ENCODE measurements at regions not wholly inside any gene's neighbourhood (a gene's known extent, or its start where the extent isn't known, plus 50 kb on each side); places are given as distances from the start of the nearest gene placed in this dataset.
"Not testable (repeated sequence)": the region's sequence is repeated elsewhere in the genome, so short reads cannot be mapped to it uniquely, and the experiment has no call there.

- Mint-ChIP-seq H3K27me3 (ENCODE audit: insufficient read depth) (no peaks in the 10 kb centered on the region), H3K4me3 (peak overlapping the region; percentile 66), H3K9me3 (no peaks in the 10 kb centered on the region), H3K27ac (peak overlapping the region; percentile 85), H3K4me1 (ENCODE audit: low read depth) (peaks cover 84% of the 10 kb centered on the region), H3K36me3 (ENCODE audit: low read depth) (no peaks in the 10 kb centered on the region; the same call in 1 of the 2 replicates)
- DNase-seq = peak; percentile 4
- TF ChIP-seq, protein P1, sequence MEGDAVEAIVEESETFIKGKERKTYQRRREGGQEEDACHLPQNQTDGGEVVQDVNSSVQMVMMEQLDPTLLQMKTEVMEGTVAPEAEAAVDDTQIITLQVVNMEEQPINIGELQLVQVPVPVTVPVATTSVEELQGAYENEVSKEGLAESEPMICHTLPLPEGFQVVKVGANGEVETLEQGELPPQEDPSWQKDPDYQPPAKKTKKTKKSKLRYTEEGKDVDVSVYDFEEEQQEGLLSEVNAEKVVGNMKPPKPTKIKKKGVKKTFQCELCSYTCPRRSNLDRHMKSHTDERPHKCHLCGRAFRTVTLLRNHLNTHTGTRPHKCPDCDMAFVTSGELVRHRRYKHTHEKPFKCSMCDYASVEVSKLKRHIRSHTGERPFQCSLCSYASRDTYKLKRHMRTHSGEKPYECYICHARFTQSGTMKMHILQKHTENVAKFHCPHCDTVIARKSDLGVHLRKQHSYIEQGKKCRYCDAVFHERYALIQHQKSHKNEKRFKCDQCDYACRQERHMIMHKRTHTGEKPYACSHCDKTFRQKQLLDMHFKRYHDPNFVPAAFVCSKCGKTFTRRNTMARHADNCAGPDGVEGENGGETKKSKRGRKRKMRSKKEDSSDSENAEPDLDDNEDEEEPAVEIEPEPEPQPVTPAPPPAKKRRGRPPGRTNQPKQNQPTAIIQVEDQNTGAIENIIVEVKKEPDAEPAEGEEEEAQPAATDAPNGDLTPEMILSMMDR (IDR thresholded peaks at IDR 0.05) = no peak
Observed at GRCh38 chr2:12918138-12918834, 201.6 kb downstream of the TRIB2 start.

GRCh38 chr2:12918835-12919445 lies 202.2 kb downstream of the TRIB2 start:
- H3K27me3 Mint-ChIP-seq (ENCODE audit: insufficient read depth) = no peaks in the 10 kb centered on the region

DNA sequence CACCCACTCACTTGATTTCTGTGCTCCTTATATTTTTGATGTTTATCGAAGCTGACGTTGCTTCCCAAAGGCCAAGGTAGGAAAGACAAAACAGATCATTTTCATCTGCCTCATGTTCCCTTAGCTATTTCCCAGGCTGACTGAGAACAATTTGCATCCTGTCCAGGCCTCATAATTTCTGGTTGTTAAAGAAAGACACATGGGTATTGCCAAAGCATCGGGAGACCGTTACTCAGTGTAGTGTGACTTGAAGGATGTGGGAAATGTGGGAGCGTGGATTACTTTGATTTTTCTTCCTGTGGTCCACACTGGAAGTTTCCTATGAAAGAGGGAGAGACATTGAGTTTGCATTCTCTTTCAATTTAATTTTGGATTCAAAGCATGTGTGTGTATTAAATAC lies 204.6 kb downstream of the TRIB2 start:
- no peak for DNase-seq
- no peaks in the 10 kb centered on the region; the same call in 1 of the 2 replicates for H3K36me3 Mint-ChIP-seq (ENCODE audit: low read depth)
- no peak overlapping the region for H3K4me3 Mint-ChIP-seq
- peaks cover 4% of the 10 kb centered on the region; the same call in 1 of the 2 replicates for H3K9me3 Mint-ChIP-seq
- H3K27me3 Mint-ChIP-seq (ENCODE audit: insufficient read depth) = no peaks in the 10 kb centered on the region
- TF ChIP-seq, protein P1 (IDR thresholded peaks at IDR 0.05) = no peak
- H3K4me1 Mint-ChIP-seq (ENCODE audit: low read depth) = peaks cover 84% of the 10 kb centered on the region
- no peak overlapping the region for H3K27ac Mint-ChIP-seq

More at GRCh38 chr2:12918835-12919445, 202.2 kb downstream of the TRIB2 start:
- Mint-ChIP-seq H3K4me1 (ENCODE audit: low read depth) (peaks cover 90% of the 10 kb centered on the region), H3K4me3 (peak overlapping the region; percentile 66), H3K36me3 (ENCODE audit: low read depth) (no peaks in the 10 kb centered on the region; the same call in 1 of the 2 replicates), H3K9me3 (no peaks in the 10 kb centered on the region), H3K27ac (peak overlapping the region; percentile 85)
- TF ChIP-seq, protein P1 (IDR thresholded peaks at IDR 0.05) = no peak
- peak; percentile 94 for DNase-seq

DNA sequence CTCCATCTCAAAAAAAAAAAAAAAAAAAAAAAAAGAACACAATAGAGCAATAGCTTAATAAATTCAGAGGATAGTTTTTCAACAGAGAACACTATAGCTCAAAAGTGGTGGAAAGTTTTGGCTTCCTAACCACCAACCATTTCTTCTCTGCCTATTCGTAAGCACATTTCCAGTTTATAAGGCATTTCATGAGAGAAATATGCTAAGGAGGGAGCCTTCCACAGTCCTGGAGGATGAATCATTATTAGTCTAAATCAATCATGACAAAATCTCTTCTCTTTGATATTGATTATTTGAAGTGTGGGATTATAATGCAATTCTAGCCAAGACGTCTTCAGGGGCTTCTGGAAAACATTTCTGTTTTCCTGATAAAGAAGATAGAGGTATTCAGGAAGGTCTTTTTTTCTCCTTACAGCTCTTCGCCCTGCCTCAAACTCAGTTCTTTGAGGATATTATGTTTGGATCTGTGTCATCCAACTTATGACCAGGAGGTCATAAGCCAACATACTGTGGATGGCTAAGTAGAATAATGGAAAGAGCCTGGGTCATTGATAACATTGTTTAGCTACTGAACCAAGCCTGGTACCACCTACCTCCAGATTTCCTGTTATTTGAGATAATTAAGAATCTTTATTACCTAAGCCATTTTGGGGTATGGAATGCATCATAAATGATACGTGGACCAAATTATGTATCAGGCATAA lies 207.3 kb downstream of the TRIB2 start:
- H3K4me3 Mint-ChIP-seq = no peak overlapping the region
- H3K27ac Mint-ChIP-seq = peak overlapping the region; percentile 65; the same call in 1 of the 2 replicates
- no peaks in the 10 kb centered on the region for H3K27me3 Mint-ChIP-seq (ENCODE audit: insufficient read depth)
- no peaks in the 10 kb centered on the region for H3K36me3 Mint-ChIP-seq (ENCODE audit: low read depth)
- peaks cover 72% of the 10 kb centered on the region for H3K4me1 Mint-ChIP-seq (ENCODE audit: low read depth)
- peak; percentile 67 for DNase-seq
- H3K9me3 Mint-ChIP-seq = peaks cover 4% of the 10 kb centered on the region; the same call in 1 of the 2 replicates
- TF ChIP-seq, protein P1 (IDR thresholded peaks at IDR 0.05) = no peak

- not testable (repeated sequence) for H3K36me3 Mint-ChIP-seq (ENCODE audit: low read depth); DNase-seq; H3K27me3 Mint-ChIP-seq (ENCODE audit: insufficient read depth); H3K27ac Mint-ChIP-seq; H3K4me3 Mint-ChIP-seq; H3K9me3 Mint-ChIP-seq
- H3K4me1 Mint-ChIP-seq (ENCODE audit: low read depth) = peaks cover 69% of the 10 kb centered on the region
Observed at GRCh38 chr2:12926641-12927040, 209.9 kb downstream of the TRIB2 start.
